Left lung (tissue), 4 donors: ENCODE measurements at regions not wholly inside any gene's neighbourhood (a gene's known extent, or its start where the extent isn't known, plus 50 kb on each side); places are given as distances from the start of the nearest gene placed in this dataset.

Source experiments
- ATAC-seq: fragments of 200-7000 bp; cut with Tn5 transposase; one replicate; pipeline ENCODE4 v1.9.1; 2020; ENCODE audit warnings: moderate library complexity
- DNase-seq, 4 donors: peaks; one replicate each; pipeline ENCODE4 v3.0.0-alpha.2; 2013 to 2020
- H3K27ac ChIP-seq, 2 donors: fragments of 200-600 bp; sonication (generic) in 1 of 2; one replicate each; pipeline versions ENCODE4 v1.5.0 to v1.8.0; 2020 to 2021
- H3K27me3 ChIP-seq, 2 donors: fragments of 200-600 bp; sonication (generic) in 1 of 2; one replicate each; pipeline versions ENCODE4 v1.5.0 to v1.8.0; 2020 to 2021
- H3K36me3 ChIP-seq, 2 donors: fragments of 200-600 bp; sonication (generic) in 1 of 2; one replicate each; pipeline versions ENCODE4 v1.5.0 to v1.8.0; 2020 to 2021
- H3K4me1 ChIP-seq, 2 donors: fragments of 200-600 bp; one replicate each; pipeline ENCODE4 v1.8.0; 2021
- H3K4me3 ChIP-seq, 2 donors: fragments of 200-600 bp; sonication (generic) in 1 of 2; one replicate each; pipeline versions ENCODE4 v1.5.0 to v1.8.0; 2020 to 2021; ENCODE audit warnings: mild to moderate bottlenecking in 1 of 2
- H3K9me3 ChIP-seq, 2 donors: fragments of 200-600 bp; sonication (generic) in 1 of 2; one replicate each; pipeline versions ENCODE4 v1.5.0 to v1.8.0; 2020 to 2021
- CTCF ChIP-seq, 2 donors: fragments of 200-600 bp; sonication (generic) in 1 of 2; IDR thresholded peaks; one replicate each; pipeline versions ENCODE4 v1.5.0 to v1.8.0; 2021; ENCODE audit warnings: antibody characterized with exemption in 2 of 2
- intact Hi-C, 2 donors: fragments of 100-400 bp; cut with DNase I; formaldehyde crosslinking; loops; one replicate each; pipeline versions ENCODE4 v1.11.2 to v1.14.2; 2022
- donor health status: DM: no; HTN: yes; CAD: no.
- donor health status: DM: no; HTN: no; CAD: no.

GRCh38 chr7:89474456-89474855 lies 678.9 kb upstream of the TEX47 start:
- H3K4me3 ChIP-seq, result no peak overlapping the region
- peaks cover 0 to 15% of the 10 kb centered on the region in 2 donors for H3K9me3 ChIP-seq
- ATAC-seq (no peak), DNase-seq (no peak)
- no peaks in the 10 kb centered on the region for H3K36me3 ChIP-seq
- intact Hi-C loops, result no loop called here
- no peak for TF ChIP-seq CTCF (IDR thresholded peaks at IDR 0.05)
- no peaks in the 10 kb centered on the region for H3K27me3 ChIP-seq
- H3K27ac ChIP-seq, result no peak overlapping the region
- H3K4me1 ChIP-seq, result no peaks in the 10 kb centered on the region

DNA sequence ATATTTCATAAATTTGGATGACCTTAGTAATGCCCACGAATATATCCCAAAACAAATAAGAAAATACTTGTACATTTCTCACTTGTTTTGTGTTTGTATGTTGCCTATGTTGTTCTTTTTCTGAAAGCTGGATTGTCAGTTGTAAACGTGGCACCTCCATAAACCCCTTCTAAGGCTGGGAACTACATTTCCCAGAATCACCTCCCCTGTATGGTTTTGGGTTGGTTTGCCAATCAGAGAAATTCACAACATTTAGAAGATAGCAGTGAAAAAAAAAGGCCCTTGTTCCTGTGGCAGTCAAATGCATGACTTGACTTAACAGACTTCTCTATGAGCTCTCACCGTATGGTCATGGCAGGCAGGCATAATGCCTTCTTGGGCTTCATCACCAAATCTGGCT lies 676.3 kb upstream of the STEAP1 start:
- no peaks in the 10 kb centered on the region for H3K36me3 ChIP-seq
- no peak overlapping the region for H3K4me3 ChIP-seq
- no peak for TF ChIP-seq CTCF (IDR thresholded peaks at IDR 0.05)
- ATAC-seq, result no peak
- no peak for DNase-seq
- H3K27ac ChIP-seq, result no peak overlapping the region
- intact Hi-C loops, result no loop called here
- H3K9me3 ChIP-seq, result no peaks in the 10 kb centered on the region
- no peaks in the 10 kb centered on the region for H3K4me1 ChIP-seq
- no peaks in the 10 kb centered on the region for H3K27me3 ChIP-seq

- intact Hi-C loops, result no loop called here
- TF ChIP-seq CTCF (IDR thresholded peaks at IDR 0.05), result no peak
- H3K9me3 ChIP-seq, result no peaks in the 10 kb centered on the region
- H3K4me1 ChIP-seq, result no peaks in the 10 kb centered on the region
- H3K4me3 ChIP-seq, result no peak overlapping the region
- no peak for ATAC-seq
- no peak overlapping the region for H3K27ac ChIP-seq
- no peak for DNase-seq
- no peaks in the 10 kb centered on the region for H3K27me3 ChIP-seq
- H3K36me3 ChIP-seq, result no peaks in the 10 kb centered on the region
Measured at GRCh38 chr7:89495704-89496103, 658.6 kb upstream of the STEAP1 start.

- ATAC-seq (no peak), DNase-seq (no peak)
- no peaks in the 10 kb centered on the region for H3K9me3 ChIP-seq
- no peak overlapping the region for H3K27ac ChIP-seq
- no peak overlapping the region for H3K4me3 ChIP-seq
- intact Hi-C loops, result no loop called here
- no peaks in the 10 kb centered on the region for H3K4me1 ChIP-seq
- TF ChIP-seq CTCF (IDR thresholded peaks at IDR 0.05), result no peak
- H3K27me3 ChIP-seq, result no peaks in the 10 kb centered on the region
- H3K36me3 ChIP-seq, result no peaks in the 10 kb centered on the region
Measured at GRCh38 chr7:89500084-89500483, 654.2 kb upstream of the STEAP1 start.

DNA sequence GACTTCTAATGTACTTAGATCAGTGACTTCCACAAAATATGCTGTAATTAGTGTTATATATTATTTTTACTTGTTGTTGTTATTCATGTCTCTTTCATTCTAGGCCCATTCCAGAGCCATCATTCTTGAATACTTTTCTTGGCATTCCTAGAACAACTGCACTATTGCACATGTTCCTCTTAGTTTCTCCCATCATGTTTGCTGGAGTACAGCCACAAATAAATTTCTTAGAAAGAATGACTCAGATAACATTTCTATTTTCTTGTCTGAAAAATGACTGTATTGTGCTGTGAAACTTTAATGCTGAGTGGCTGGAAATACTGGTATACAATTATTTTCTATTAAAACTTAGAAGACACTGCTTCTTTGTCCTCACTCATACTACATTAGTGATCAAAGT lies 651.0 kb upstream of the STEAP1 start:
- Histone ChIP-seq H3K4me3 (no peak overlapping the region), H3K27ac (no peak overlapping the region), H3K36me3 (no peaks in the 10 kb centered on the region), H3K9me3 (no peaks in the 10 kb centered on the region), H3K27me3 (no peaks in the 10 kb centered on the region), H3K4me1 (no peaks in the 10 kb centered on the region)
- intact Hi-C loops, result no loop called here
- ATAC-seq (no peak), DNase-seq (no peak)
- TF ChIP-seq CTCF (IDR thresholded peaks at IDR 0.05), result no peak
